ENCODE measurements at regions not wholly inside any gene's neighbourhood (a gene's known extent, or its start where the extent isn't known, plus 50 kb on each side); places are given as distances from the start of the nearest gene placed in this dataset.

DNA sequence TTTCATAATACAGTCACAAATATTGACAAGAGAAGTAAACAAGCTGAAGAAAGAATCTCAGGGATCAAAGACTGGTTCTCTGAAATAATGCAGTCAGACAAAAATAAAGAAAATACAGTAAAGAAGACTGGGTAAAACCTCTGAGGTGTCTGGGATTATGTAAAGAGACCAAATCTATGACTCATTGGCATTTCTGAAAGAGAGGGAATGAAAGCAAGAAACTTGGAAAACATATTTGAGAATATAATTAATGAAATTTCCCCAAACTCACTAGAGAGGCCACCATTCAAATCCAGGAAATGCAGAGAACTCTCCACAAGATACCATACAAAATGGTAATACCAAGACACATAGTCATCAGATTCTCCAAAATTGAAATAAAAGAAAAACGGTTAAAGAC is 53.0 kb upstream of the GPC6 start:
- Histone ChIP-seq H3K4me1 (ENCODE audit: insufficient read depth, low read length) (peaks cover 13% of the 10 kb centered on the region), H3K4me2 (ENCODE audit: low read length) (no peak overlapping the region), H3K9ac (ENCODE audit: low read length) (no peak overlapping the region), H3K79me2 (ENCODE audit: low read length) (no peaks in the 10 kb centered on the region), H3K9me2 (replicated peaks; ENCODE audit: low read length) (no peaks in the 10 kb centered on the region), H3K27me3 (ENCODE audit: low read length) (no peaks in the 10 kb centered on the region), H3K36me3 (ENCODE audit: low read depth, low read length) (no peaks in the 10 kb centered on the region), H4K20me1 (ENCODE audit: low read length) (no peaks in the 10 kb centered on the region), H3K27ac (ENCODE audit: low read length) (no peak overlapping the region), H3K4me3 (ENCODE audit: low read length) (no peak overlapping the region), H3F3A (ENCODE audit: low read length, unreplicated experiment) (peaks cover 3% of the 10 kb centered on the region), H3K9me3 (ENCODE audit: low read length) (no peaks in the 10 kb centered on the region), H2AFZ (ENCODE audit: low read length) (no peak overlapping the region)
- TF ChIP-seq EZH2phosphoT487 (IDR thresholded peaks at IDR 0.05; ENCODE audit: borderline replicate concordance, low read length): no peak
- no peak for TF ChIP-seq EZH2 (IDR thresholded peaks at IDR 0.05; ENCODE audit: low read length, unreplicated experiment)
- TF ChIP-seq, protein P1, sequence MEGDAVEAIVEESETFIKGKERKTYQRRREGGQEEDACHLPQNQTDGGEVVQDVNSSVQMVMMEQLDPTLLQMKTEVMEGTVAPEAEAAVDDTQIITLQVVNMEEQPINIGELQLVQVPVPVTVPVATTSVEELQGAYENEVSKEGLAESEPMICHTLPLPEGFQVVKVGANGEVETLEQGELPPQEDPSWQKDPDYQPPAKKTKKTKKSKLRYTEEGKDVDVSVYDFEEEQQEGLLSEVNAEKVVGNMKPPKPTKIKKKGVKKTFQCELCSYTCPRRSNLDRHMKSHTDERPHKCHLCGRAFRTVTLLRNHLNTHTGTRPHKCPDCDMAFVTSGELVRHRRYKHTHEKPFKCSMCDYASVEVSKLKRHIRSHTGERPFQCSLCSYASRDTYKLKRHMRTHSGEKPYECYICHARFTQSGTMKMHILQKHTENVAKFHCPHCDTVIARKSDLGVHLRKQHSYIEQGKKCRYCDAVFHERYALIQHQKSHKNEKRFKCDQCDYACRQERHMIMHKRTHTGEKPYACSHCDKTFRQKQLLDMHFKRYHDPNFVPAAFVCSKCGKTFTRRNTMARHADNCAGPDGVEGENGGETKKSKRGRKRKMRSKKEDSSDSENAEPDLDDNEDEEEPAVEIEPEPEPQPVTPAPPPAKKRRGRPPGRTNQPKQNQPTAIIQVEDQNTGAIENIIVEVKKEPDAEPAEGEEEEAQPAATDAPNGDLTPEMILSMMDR (conservative IDR thresholded peaks at IDR 0.05; ENCODE audit: low read depth, low read length): no peak
- POLR2A ChIA-PET (ENCODE audit: unreplicated experiment): no interaction called here
- BruUV-seq (replicated peaks): no TSS peak
- no peak for ATAC-seq
- intact Hi-C loops (cut with micrococcal nuclease): no loop called here
- CTCF ChIA-PET: no interaction called here
- no peak for DNase-seq

DNA sequence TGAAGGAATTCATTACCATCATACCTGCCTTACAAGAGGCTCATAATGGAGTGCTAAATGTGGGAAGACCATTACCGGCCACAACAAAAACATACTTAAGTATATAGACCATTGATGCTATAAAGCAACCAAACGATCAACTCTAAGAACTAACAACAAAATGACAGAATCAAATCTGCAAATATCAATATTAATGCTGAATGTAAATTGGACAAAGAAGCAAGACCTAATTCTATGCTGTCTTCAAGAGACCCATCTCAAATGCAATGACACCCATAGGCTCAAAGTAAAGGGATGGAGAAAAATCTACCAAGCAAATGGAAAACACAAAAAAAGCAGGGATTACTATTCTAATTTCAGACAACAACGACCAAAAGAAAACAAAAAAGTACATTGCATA is 52.3 kb upstream of the GPC6 start:
- no peaks in the 10 kb centered on the region for H3K9me2 ChIP-seq (replicated peaks; ENCODE audit: low read length)
- H3K27me3 ChIP-seq (ENCODE audit: low read length): no peaks in the 10 kb centered on the region
- no peaks in the 10 kb centered on the region for H3K79me2 ChIP-seq (ENCODE audit: low read length)
- CTCF ChIA-PET: no interaction called here
- H3K9ac ChIP-seq (ENCODE audit: low read length): no peak overlapping the region
- H3F3A ChIP-seq (ENCODE audit: low read length, unreplicated experiment): peaks cover 3% of the 10 kb centered on the region
- POLR2A ChIA-PET (ENCODE audit: unreplicated experiment): no interaction called here
- H3K4me1 ChIP-seq (ENCODE audit: insufficient read depth, low read length): peaks cover 11% of the 10 kb centered on the region
- ATAC-seq (no peak), DNase-seq (no peak)
- no peak overlapping the region for H3K27ac ChIP-seq (ENCODE audit: low read length)
- no peak for TF ChIP-seq EZH2 (IDR thresholded peaks at IDR 0.05; ENCODE audit: low read length, unreplicated experiment)
- no peak for TF ChIP-seq EZH2phosphoT487 (IDR thresholded peaks at IDR 0.05; ENCODE audit: borderline replicate concordance, low read length)
- TF ChIP-seq, protein P1 (conservative IDR thresholded peaks at IDR 0.05; ENCODE audit: low read depth, low read length): no peak
- H3K4me3 ChIP-seq (ENCODE audit: low read length): no peak overlapping the region
- H2AFZ ChIP-seq (ENCODE audit: low read length): no peak overlapping the region
- no peaks in the 10 kb centered on the region for H3K36me3 ChIP-seq (ENCODE audit: low read depth, low read length)
- no peaks in the 10 kb centered on the region for H4K20me1 ChIP-seq (ENCODE audit: low read length)
- H3K4me2 ChIP-seq (ENCODE audit: low read length): no peak overlapping the region
- intact Hi-C loops (cut with micrococcal nuclease): no loop called here
- H3K9me3 ChIP-seq (ENCODE audit: low read length): no peaks in the 10 kb centered on the region
- no TSS peak for BruUV-seq (replicated peaks)

All from PC-3 (cell line).